HEK293 (cell line): ENCODE measurements at regions not wholly inside any gene's neighbourhood (a gene's known extent, or its start where the extent isn't known, plus 50 kb on each side); places are given as distances from the start of the nearest gene placed in this dataset.

Experiments used
- CTCF ChIA-PET: fragments of 350-600 bp; formaldehyde crosslinking; extraction: SDS; loops from one replicate; lab custom pipeline; 2021; ENCODE audit warnings: antibody characterized with exemption; lab: Yijun Ruan, JAX
- POLR2A ChIA-PET: fragments of 300-600 bp; formaldehyde crosslinking; extraction: SDS; loops from one replicate; lab custom pipeline; 2020; ENCODE audit warnings: antibody characterized with exemption, inconsistent platforms; lab: Yijun Ruan, JAX
- H3K27ac ChIP-seq: fragments of 200-500 bp; sonication (Bioruptor generic); 2 replicates; pipeline ENCODE4 v1.5.1; 2014; ENCODE audit warnings: low read depth, low read length, control low read depth, inconsistent platforms; ENCODE audit errors: extremely low read depth
- H3K36me3 ChIP-seq, 2 experiments: fragments of 200-500 bp in 1 of 2; sonication (Bioruptor generic) in 1 of 2; 1 replicate in 1 of 2; 2 replicates in 1 of 2; pipeline ENCODE4 v1.5.1; 2014 to 2017; ENCODE audit warnings: inconsistent platforms in 2 of 2, low read length in 2 of 2; ENCODE audit not compliant: control insufficient read depth in 2 of 2, insufficient read depth in 1 of 2
- H3K4me1 ChIP-seq: fragments of 200-500 bp; sonication (Bioruptor generic); 2 replicates; pipeline ENCODE4 v1.5.1; 2014; ENCODE audit warnings: mild to moderate bottlenecking, low read length, inconsistent platforms; ENCODE audit not compliant: control insufficient read depth, insufficient read depth
- H3K4me3 ChIP-seq: 2 replicates; pipeline ENCODE4 v1.5.1; 2011; ENCODE audit warnings: low read depth, mild to moderate bottlenecking, control low read depth, low read length, moderate library complexity
- H3K9me3 ChIP-seq: fragments of 200-500 bp; sonication (Bioruptor generic); 2 replicates; pipeline ENCODE4 v1.5.1; 2014; ENCODE audit warnings: low read depth, low read length, inconsistent platforms; ENCODE audit not compliant: control insufficient read depth, insufficient read depth
- BCL6B ChIP-seq: fragments of 450-650 bp; formaldehyde crosslinking; IDR thresholded peaks from 2 replicates; pipeline ENCODE4 v1.5.1; 2017; ENCODE audit warnings: missing biosample characterization, missing genetic modification characterization
- FEZF1 ChIP-seq: fragments of 450-650 bp; formaldehyde crosslinking; IDR thresholded peaks from 2 replicates; pipeline ENCODE4 v1.5.1; 2016; ENCODE audit warnings: missing biosample characterization, missing genetic modification characterization
- GLI2 ChIP-seq: fragments of 450-650 bp; formaldehyde crosslinking; IDR thresholded peaks from 2 replicates; pipeline ENCODE4; 2017; ENCODE audit warnings: missing biosample characterization, missing genetic modification characterization, low read depth, borderline replicate concordance
- GLI4 ChIP-seq: fragments of 450-650 bp; formaldehyde crosslinking; IDR thresholded peaks from 2 replicates; pipeline ENCODE4 v1.5.1; 2016; ENCODE audit warnings: missing biosample characterization, missing genetic modification characterization
- RBAK ChIP-seq: fragments of 450-650 bp; formaldehyde crosslinking; IDR thresholded peaks from 2 replicates; pipeline ENCODE4 v1.5.1; 2016; ENCODE audit warnings: missing biosample characterization, missing genetic modification characterization
- SCRT2 ChIP-seq: fragments of 450-650 bp; formaldehyde crosslinking; IDR thresholded peaks from 2 replicates; pipeline ENCODE4 v1.5.1; 2016; ENCODE audit warnings: missing biosample characterization, missing genetic modification characterization
- ZBTB8A ChIP-seq: fragments of 450-650 bp; formaldehyde crosslinking; IDR thresholded peaks from 2 replicates; pipeline ENCODE4 v1.5.1; 2016; ENCODE audit warnings: missing biosample characterization, missing genetic modification characterization
- ZFP3 ChIP-seq: fragments of 450-650 bp; formaldehyde crosslinking; IDR thresholded peaks from 2 replicates; pipeline ENCODE4 v1.5.1; 2016; ENCODE audit warnings: low read depth, missing biosample characterization, missing genetic modification characterization
- ZNF138 ChIP-seq: fragments of 450-650 bp; formaldehyde crosslinking; IDR thresholded peaks from 2 replicates; pipeline ENCODE4 v1.5.1; 2016; ENCODE audit warnings: missing biosample characterization, missing genetic modification characterization, borderline replicate concordance
- ZNF175 ChIP-seq: fragments of 450-650 bp; formaldehyde crosslinking; IDR thresholded peaks from 2 replicates; pipeline ENCODE4 v1.5.1; 2016; ENCODE audit warnings: missing biosample characterization, missing genetic modification characterization
- ZNF19 ChIP-seq: fragments of 450-650 bp; formaldehyde crosslinking; IDR thresholded peaks from 2 replicates; pipeline ENCODE4; 2016; ENCODE audit warnings: missing biosample characterization, missing genetic modification characterization, low read depth
- ZNF221 ChIP-seq: fragments of 450-650 bp; formaldehyde crosslinking; IDR thresholded peaks from 2 replicates; pipeline ENCODE4 v1.5.1; 2017; ENCODE audit warnings: missing biosample characterization, missing genetic modification characterization, borderline replicate concordance
- ZNF248 ChIP-seq: fragments of 450-650 bp; formaldehyde crosslinking; IDR thresholded peaks from 2 replicates; pipeline ENCODE4 v1.5.1; 2017; ENCODE audit warnings: missing biosample characterization, missing genetic modification characterization
- ZNF366 ChIP-seq: fragments of 450-650 bp; formaldehyde crosslinking; conservative IDR thresholded peaks from 2 replicates; pipeline ENCODE4 v1.5.1; 2016; ENCODE audit warnings: missing biosample characterization, missing genetic modification characterization
- ZNF37A ChIP-seq: fragments of 450-650 bp; IDR thresholded peaks from 2 replicates; pipeline ENCODE4 v1.5.1; 2018; ENCODE audit warnings: missing biosample characterization, missing genetic modification characterization
- ZNF426 ChIP-seq: fragments of 450-650 bp; formaldehyde crosslinking; IDR thresholded peaks from 2 replicates; pipeline ENCODE4 v1.5.1; 2017; ENCODE audit warnings: missing biosample characterization, missing genetic modification characterization, mild to moderate bottlenecking, inconsistent platforms, moderate library complexity
- ZNF544 ChIP-seq: fragments of 450-650 bp; formaldehyde crosslinking; IDR thresholded peaks from 2 replicates; pipeline ENCODE4 v1.5.0; 2017; ENCODE audit warnings: missing biosample characterization, missing genetic modification characterization
- ZNF555 ChIP-seq: fragments of 450-650 bp; formaldehyde crosslinking; conservative IDR thresholded peaks from 2 replicates; pipeline ENCODE4 v1.5.1; 2017; ENCODE audit warnings: missing biosample characterization, mild to moderate bottlenecking, missing genetic modification characterization, inconsistent platforms
- ZNF560 ChIP-seq: fragments of 450-650 bp; formaldehyde crosslinking; IDR thresholded peaks from 2 replicates; pipeline ENCODE4 v1.5.1; 2017; ENCODE audit warnings: missing biosample characterization, missing genetic modification characterization, borderline replicate concordance
- ZNF658 ChIP-seq: fragments of 450-650 bp; formaldehyde crosslinking; IDR thresholded peaks from 2 replicates; pipeline ENCODE4; 2016; ENCODE audit warnings: missing biosample characterization, missing genetic modification characterization
- ZNF660 ChIP-seq: fragments of 450-650 bp; IDR thresholded peaks from 2 replicates; pipeline ENCODE4 v1.5.1; 2018; ENCODE audit warnings: missing biosample characterization, mild to moderate bottlenecking, missing genetic modification characterization
- ZNF670 ChIP-seq: fragments of 450-650 bp; formaldehyde crosslinking; IDR thresholded peaks from 2 replicates; pipeline ENCODE4 v1.5.1; 2016; ENCODE audit warnings: missing biosample characterization, missing genetic modification characterization, low read depth
- ZSCAN18 ChIP-seq: fragments of 450-650 bp; formaldehyde crosslinking; IDR thresholded peaks from 2 replicates; pipeline ENCODE4 v1.5.1; 2016; ENCODE audit warnings: missing biosample characterization, missing genetic modification characterization
- TF ChIP-seq, protein P1 (sequence below): fragments of 450-650 bp; IDR thresholded peaks from 2 replicates; pipeline ENCODE4 v1.5.1; 2018; ENCODE audit warnings: missing biosample characterization, mild to moderate bottlenecking, missing genetic modification characterization
- TF ChIP-seq, protein P2 (sequence below): fragments of 450-650 bp; formaldehyde crosslinking; IDR thresholded peaks from 2 replicates; pipeline ENCODE4 v1.5.1; 2016; ENCODE audit warnings: missing biosample characterization, missing genetic modification characterization
- TF ChIP-seq, protein P3 (sequence below): fragments of 450-650 bp; formaldehyde crosslinking; IDR thresholded peaks from 2 replicates; pipeline ENCODE4 v1.5.1; 2016; ENCODE audit warnings: missing biosample characterization, missing genetic modification characterization

DNA sequence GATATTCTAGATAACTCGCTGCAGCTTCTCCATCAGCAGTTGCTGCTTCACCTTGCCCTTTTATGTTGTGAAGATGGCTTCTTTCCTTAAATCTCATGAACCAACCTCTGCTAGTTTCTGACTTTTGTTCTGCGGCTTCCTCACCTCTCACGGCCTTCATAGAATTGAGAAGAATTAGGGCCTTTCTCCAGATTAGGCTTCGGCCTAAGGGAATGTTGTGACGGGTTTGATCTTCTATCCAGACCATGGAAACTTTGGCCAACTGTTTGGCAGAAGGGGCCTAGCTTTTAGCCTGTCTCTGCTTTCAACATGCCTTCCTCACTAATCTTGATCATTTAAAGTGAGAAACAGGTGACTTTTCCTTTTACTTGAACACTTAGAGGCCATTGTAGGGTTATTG is 199.9 kb downstream of the CYP26B1 start:
- H3K4me3 ChIP-seq: no peak overlapping the region
- no peak for TF ChIP-seq FEZF1 (tag by site-specific recombination)
- CTCF ChIA-PET: no interaction called here
- H3K27ac ChIP-seq: no peak overlapping the region
- POLR2A ChIA-PET: no interaction called here
- H3K9me3 ChIP-seq: no peaks in the 10 kb centered on the region
- no peaks in the 10 kb centered on the region for H3K36me3 ChIP-seq
- H3K4me1 ChIP-seq: no peaks in the 10 kb centered on the region

DNA sequence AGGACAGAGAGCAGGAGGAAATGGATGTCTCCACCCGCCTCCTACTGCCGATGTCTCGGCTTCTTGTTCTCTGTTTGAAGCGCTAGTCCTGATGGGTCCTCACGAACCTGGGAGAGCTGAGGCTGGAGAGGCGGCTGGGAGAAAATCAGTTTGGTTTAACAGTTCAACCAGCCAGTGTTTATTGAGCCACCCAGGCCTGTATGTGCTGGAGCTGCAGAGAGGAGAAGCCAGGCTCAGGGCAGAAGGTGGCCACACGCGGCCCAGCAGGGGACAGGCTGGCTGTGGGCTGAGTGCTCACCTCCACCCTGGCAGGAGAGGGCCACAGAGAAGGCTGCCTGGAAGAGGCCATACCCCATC is 202.1 kb downstream of the CYP26B1 start:
- CTCF ChIA-PET: interaction anchor here (0.8 kb wide), 1 partner anchor 9 kb away, joined by 3 read pairs; no protein-coding TSS in a partner anchor
- no peak overlapping the region for H3K27ac ChIP-seq
- POLR2A ChIA-PET: no interaction called here

GRCh38 chr2:71944806-71945602 is 202.7 kb downstream of the CYP26B1 start:
- POLR2A ChIA-PET: no interaction called here
- CTCF ChIA-PET: interaction anchor here (0.8 to 1.2 kb wide), 3 partner anchors 8 to 205 kb away, joined by 3 to 4 read pairs (median 3); no protein-coding TSS in a partner anchor
- TF ChIP-seq ZNF37A (no peak), SCRT2 (tag by site-specific recombination) (no peak), ZNF248 (no peak), ZNF366 (no peak), ZNF19 (tag by site-specific recombination) (no peak), ZNF658 (no peak), ZSCAN18 (tag by site-specific recombination) (no peak), ZNF555 (tag by site-specific recombination) (no peak), ZNF544 (tag by site-specific recombination) (no peak)
- TF ChIP-seq, protein P1, sequence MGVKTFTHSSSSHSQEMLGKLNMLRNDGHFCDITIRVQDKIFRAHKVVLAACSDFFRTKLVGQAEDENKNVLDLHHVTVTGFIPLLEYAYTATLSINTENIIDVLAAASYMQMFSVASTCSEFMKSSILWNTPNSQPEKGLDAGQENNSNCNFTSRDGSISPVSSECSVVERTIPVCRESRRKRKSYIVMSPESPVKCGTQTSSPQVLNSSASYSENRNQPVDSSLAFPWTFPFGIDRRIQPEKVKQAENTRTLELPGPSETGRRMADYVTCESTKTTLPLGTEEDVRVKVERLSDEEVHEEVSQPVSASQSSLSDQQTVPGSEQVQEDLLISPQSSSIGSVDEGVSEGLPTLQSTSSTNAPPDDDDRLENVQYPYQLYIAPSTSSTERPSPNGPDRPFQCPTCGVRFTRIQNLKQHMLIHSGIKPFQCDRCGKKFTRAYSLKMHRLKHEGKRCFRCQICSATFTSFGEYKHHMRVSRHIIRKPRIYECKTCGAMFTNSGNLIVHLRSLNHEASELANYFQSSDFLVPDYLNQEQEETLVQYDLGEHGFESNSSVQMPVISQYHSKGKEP (tag by site-specific recombination): no peak
- TF ChIP-seq, protein P2, sequence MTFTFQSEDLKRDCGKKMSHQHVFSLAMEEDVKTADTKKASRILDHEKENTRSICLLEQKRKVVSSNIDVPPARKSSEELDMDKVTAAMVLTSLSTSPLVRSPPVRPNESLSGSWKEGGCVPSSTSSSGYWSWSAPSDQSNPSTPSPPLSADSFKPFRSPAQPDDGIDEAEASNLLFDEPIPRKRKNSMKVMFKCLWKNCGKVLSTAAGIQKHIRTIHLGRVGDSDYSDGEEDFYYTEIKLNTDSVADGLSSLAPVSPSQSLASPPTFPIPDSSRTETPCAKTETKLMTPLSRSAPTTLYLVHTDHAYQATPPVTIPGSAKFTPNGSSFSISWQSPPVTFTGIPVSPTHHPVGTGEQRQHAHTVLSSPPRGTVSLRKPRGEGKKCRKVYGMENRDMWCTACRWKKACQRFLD (tag by site-specific recombination): no peak
- TF ChIP-seq, protein P3, sequence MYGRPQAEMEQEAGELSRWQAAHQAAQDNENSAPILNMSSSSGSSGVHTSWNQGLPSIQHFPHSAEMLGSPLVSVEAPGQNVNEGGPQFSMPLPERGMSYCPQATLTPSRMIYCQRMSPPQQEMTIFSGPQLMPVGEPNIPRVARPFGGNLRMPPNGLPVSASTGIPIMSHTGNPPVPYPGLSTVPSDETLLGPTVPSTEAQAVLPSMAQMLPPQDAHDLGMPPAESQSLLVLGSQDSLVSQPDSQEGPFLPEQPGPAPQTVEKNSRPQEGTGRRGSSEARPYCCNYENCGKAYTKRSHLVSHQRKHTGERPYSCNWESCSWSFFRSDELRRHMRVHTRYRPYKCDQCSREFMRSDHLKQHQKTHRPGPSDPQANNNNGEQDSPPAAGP (tag by site-specific recombination): no peak
- TF ChIP-seq, all 188 proteins: peak for 0

More for the DNA sequence above, 202.1 kb downstream of the CYP26B1 start:
- H3K4me3 ChIP-seq: no peak overlapping the region
- no peaks in the 10 kb centered on the region for H3K4me1 ChIP-seq
- TF ChIP-seq RBAK (tag by site-specific recombination) (no peak), ZBTB8A (tag by site-specific recombination) (no peak), GLI2 (tag by site-specific recombination) (no peak), ZFP3 (tag by site-specific recombination) (no peak), ZNF175 (tag by site-specific recombination) (no peak), ZNF138 (tag by site-specific recombination) (no peak), ZNF221 (tag by site-specific recombination) (no peak), ZNF426 (tag by site-specific recombination) (no peak), ZNF660 (no peak), ZSCAN18 (tag by site-specific recombination) (no peak), GLI4 (tag by site-specific recombination) (no peak), ZNF670 (tag by site-specific recombination) (no peak), ZNF560 (tag by site-specific recombination) (no peak), BCL6B (tag by site-specific recombination) (no peak), ZNF248 (no peak)
- H3K36me3 ChIP-seq: no peaks in the 10 kb centered on the region
- H3K9me3 ChIP-seq: no peaks in the 10 kb centered on the region

More at GRCh38 chr2:71944806-71945602, 202.7 kb downstream of the CYP26B1 start:
- no peak overlapping the region for H3K4me3 ChIP-seq
- no peaks in the 10 kb centered on the region for H3K4me1 ChIP-seq
- no peaks in the 10 kb centered on the region for H3K36me3 ChIP-seq
- H3K9me3 ChIP-seq: no peaks in the 10 kb centered on the region
- H3K27ac ChIP-seq: no peak overlapping the region
